IMR-90 (cell line): ENCODE measurements at regions not wholly inside any gene's neighbourhood (a gene's known extent, or its start where the extent isn't known, plus 50 kb on each side); places are given as distances from the start of the nearest gene placed in this dataset.

ENCODE experiments used
- ATAC-seq: fragments of 200-7000 bp; cut with Tn5 transposase; 2 replicates; pipeline ENCODE4 v1.9.1; 2020; ENCODE audit warnings: low read depth, mild to moderate bottlenecking, moderate library complexity
- BruUV-seq: library from RNA; stranded (reverse); fragments of 400-500 nt; replicated peaks from 2 replicates; lab custom pipeline; 2021; lab: Mats Ljungman, UMichigan
- CTCF ChIA-PET: fragments of 300-600 bp; formaldehyde crosslinking; extraction: SDS; loops from one replicate; lab custom pipeline; 2021; ENCODE audit warnings: antibody characterized with exemption; lab: Yijun Ruan, JAX
- POLR2A ChIA-PET: fragments of 300-600 bp; sonication (Branson Sonifier 250); formaldehyde crosslinking; loops from one replicate; lab custom pipeline; 2022; ENCODE audit warnings: antibody characterized with exemption; ENCODE audit not compliant: unreplicated experiment; lab: Charles Lee
- DNase-seq: peaks from one replicate; pipeline ENCODE4 v3.0.0; 2013
- H2AFZ ChIP-seq: replicated peaks from 2 replicates; pipeline ENCODE3; 2013; ENCODE audit warnings: low read length, mild to moderate bottlenecking; ENCODE audit not compliant: poor library complexity
- H2AK5ac ChIP-seq: 2 replicates; pipeline ENCODE4 v1.6.1; 2013; ENCODE audit warnings: low read depth, low read length, inconsistent platforms
- H2AK9ac ChIP-seq: replicated peaks from 2 replicates; pipeline ENCODE3; 2013; ENCODE audit warnings: mild to moderate bottlenecking, low read depth, low read length, moderate library complexity; ENCODE audit not compliant: poor library complexity
- H2BK120ac ChIP-seq: 2 replicates; pipeline ENCODE4 v1.6.1; 2013; ENCODE audit warnings: low read depth, low read length, inconsistent platforms
- H2BK15ac ChIP-seq: 3 replicates; pipeline ENCODE4 v1.6.1; 2013; ENCODE audit warnings: low read depth, low read length, inconsistent platforms
- H2BK20ac ChIP-seq: 2 replicates; pipeline ENCODE4 v1.6.1; 2013; ENCODE audit warnings: low read depth, mild to moderate bottlenecking, inconsistent platforms, low read length, moderate library complexity
- H2BK5ac ChIP-seq: 2 replicates; pipeline ENCODE4 v1.6.1; 2013; ENCODE audit warnings: mild to moderate bottlenecking, low read depth, low read length, inconsistent platforms; ENCODE audit not compliant: poor library complexity, severe bottlenecking
- H3K14ac ChIP-seq: replicated peaks from 2 replicates; pipeline ENCODE4 v1.6.1; 2013; ENCODE audit warnings: low read depth, low read length, inconsistent platforms
- H3K18ac ChIP-seq: 2 replicates; pipeline ENCODE4 v1.6.1; 2013; ENCODE audit warnings: low read depth, low read length, control low read depth
- H3K23ac ChIP-seq: 2 replicates; pipeline ENCODE4 v1.6.1; 2013; ENCODE audit warnings: low read depth, low read length, inconsistent platforms
- H3K27ac ChIP-seq: 2 replicates; pipeline ENCODE4 v1.5.1; 2013; ENCODE audit warnings: mild to moderate bottlenecking, control low read depth, low read length; ENCODE audit not compliant: insufficient read depth
- H3K27me3 ChIP-seq: 2 replicates; pipeline ENCODE4 v1.6.1; 2013; ENCODE audit warnings: low read length; ENCODE audit not compliant: control insufficient read depth, insufficient read depth
- H3K36me3 ChIP-seq: 2 replicates; pipeline ENCODE4 v1.6.1; 2013; ENCODE audit warnings: low read length, mixed read lengths; ENCODE audit not compliant: control insufficient read depth, insufficient read depth
- H3K4ac ChIP-seq: 2 replicates; pipeline ENCODE4 v1.6.1; 2013; ENCODE audit warnings: low read depth, low read length, inconsistent platforms
- H3K4me1 ChIP-seq: 2 replicates; pipeline ENCODE4 v1.6.1; 2013; ENCODE audit warnings: low read length, mixed read lengths; ENCODE audit not compliant: control insufficient read depth, insufficient read depth
- H3K4me2 ChIP-seq: 2 replicates; pipeline ENCODE4 v1.6.1; 2013; ENCODE audit warnings: low read depth, mild to moderate bottlenecking, control low read depth, low read length, moderate library complexity
- H3K4me3 ChIP-seq: 2 replicates; pipeline ENCODE4 v1.5.1; 2013; ENCODE audit warnings: low read depth, mild to moderate bottlenecking, control low read depth, low read length, moderate library complexity; ENCODE audit not compliant: insufficient read depth
- H3K56ac ChIP-seq: 2 replicates; pipeline ENCODE4 v1.6.1; 2013; ENCODE audit warnings: low read length, inconsistent platforms; ENCODE audit not compliant: insufficient read depth; ENCODE audit errors: extremely low read depth
- H3K79me1 ChIP-seq, 2 experiments: 2 replicates each; pipeline ENCODE4 v1.6.1; 2013; ENCODE audit warnings: low read length in 2 of 2, inconsistent platforms in 1 of 2, low read depth in 1 of 2
- H3K9ac ChIP-seq: 2 replicates; pipeline ENCODE4 v1.6.1; 2013; ENCODE audit warnings: low read depth, low read length, control low read depth
- H3K9me1 ChIP-seq: 2 replicates; pipeline ENCODE4 v1.6.1; 2013; ENCODE audit warnings: low read length, inconsistent platforms; ENCODE audit not compliant: insufficient read depth
- H3K9me3 ChIP-seq: 2 replicates; pipeline ENCODE4 v1.6.1; 2013; ENCODE audit warnings: low read length; ENCODE audit not compliant: control insufficient read depth, insufficient read depth
- H4K20me1 ChIP-seq: 2 replicates; pipeline ENCODE4 v1.6.1; 2013; ENCODE audit warnings: low read length, inconsistent platforms; ENCODE audit not compliant: insufficient read depth
- H4K5ac ChIP-seq: 2 replicates; pipeline ENCODE4 v1.6.1; 2013; ENCODE audit warnings: mild to moderate bottlenecking, low read depth, low read length, control low read depth
- H4K8ac ChIP-seq, 2 experiments: 2 replicates each; pipeline ENCODE4 v1.6.1; 2013; ENCODE audit warnings: low read depth in 2 of 2, low read length in 2 of 2, control low read depth in 1 of 2, inconsistent platforms in 1 of 2
- H4K91ac ChIP-seq: 2 replicates; pipeline ENCODE4 v1.6.1; 2013; ENCODE audit warnings: low read depth, low read length, inconsistent platforms; ENCODE audit not compliant: insufficient read depth
- BHLHE40 ChIP-seq: fragments of 150-350 bp; IDR thresholded peaks from 2 replicates; pipeline ENCODE4 v1.6.1; 2016; ENCODE audit warnings: mild to moderate bottlenecking, low read depth, low read length
- CEBPB ChIP-seq: IDR thresholded peaks from 2 replicates; pipeline ENCODE4 v1.6.1; 2012; ENCODE audit warnings: low read depth, low read length, improper control_type of control experiment
- CHD1 ChIP-seq: IDR thresholded peaks from 2 replicates; pipeline ENCODE4 v1.6.1; 2012; ENCODE audit warnings: low read depth, low read length, improper control_type of control experiment
- FOS ChIP-seq: fragments of 150-350 bp; IDR thresholded peaks from 2 replicates; pipeline ENCODE4 v1.6.1; 2016; ENCODE audit warnings: low read depth, low read length
- MAFK ChIP-seq: IDR thresholded peaks from 2 replicates; pipeline ENCODE4 v1.6.1; 2012; ENCODE audit warnings: low read depth, low read length, improper control_type of control experiment
- MAZ ChIP-seq: IDR thresholded peaks from 2 replicates; pipeline ENCODE4 v1.6.1; 2012; ENCODE audit warnings: low read depth, mild to moderate bottlenecking, low read length, improper control_type of control experiment, moderate library complexity, borderline replicate concordance
- MXI1 ChIP-seq: IDR thresholded peaks from 2 replicates; pipeline ENCODE4 v1.6.1; 2012; ENCODE audit warnings: low read depth, mild to moderate bottlenecking, low read length, moderate library complexity, borderline replicate concordance
- NFE2L2 ChIP-seq: fragments of 150-350 bp; IDR thresholded peaks from 2 replicates; pipeline ENCODE4 v1.6.1; 2016; ENCODE audit warnings: low read depth, mild to moderate bottlenecking, low read length
- RCOR1 ChIP-seq: IDR thresholded peaks from 2 replicates; pipeline ENCODE4 v1.6.1; 2012; ENCODE audit warnings: mild to moderate bottlenecking, low read length, improper control_type of control experiment; ENCODE audit not compliant: insufficient replicate concordance
- SMC3 ChIP-seq: fragments of 150-350 bp; IDR thresholded peaks from 2 replicates; pipeline ENCODE4 v1.6.1; 2016; ENCODE audit warnings: low read depth, mild to moderate bottlenecking, antibody characterized with exemption, low read length, moderate library complexity
- USF2 ChIP-seq: fragments of 150-350 bp; IDR thresholded peaks from 2 replicates; pipeline ENCODE4 v1.6.1; 2017; ENCODE audit warnings: mild to moderate bottlenecking, antibody characterized with exemption, low read length, low read depth
- WGBS, 2 experiments: methylation state at CpG; one replicate each; pipeline versions ENCODE4 v1.1.5 to v1.1.7; 2013; ENCODE audit warnings: missing lambda C conversion rate in 2 of 2; ENCODE audit not compliant: insufficient read length in 1 of 2; ENCODE audit errors: extremely low coverage in 2 of 2; 5-methylcytosine and 5-hydroxymethylcytosine counted together
- dilution Hi-C: fragments of 300-500 bp; cut with HindIII; formaldehyde crosslinking; loops from one replicate; pipeline ENCODE4 v1.14.3; 2018; ENCODE audit warnings: low sequenced_read_pairs; ENCODE audit not compliant: unreplicated experiment
- in situ Hi-C: fragments of 300-500 bp; cut with MboI; formaldehyde crosslinking; loops from 3 replicates; pipeline ENCODE4 v1.14.3; 2019; ENCODE audit warnings: low sequenced_read_pairs, inconsistent platforms, mixed read lengths
- intact Hi-C: fragments of 100-400 bp; cut with micrococcal nuclease; formaldehyde crosslinking; loops from 2 replicates; pipeline ENCODE4 v1.10.0; 2022

GRCh38 chr15:57857871-57858270 is 151.4 kb downstream of the POLR2M start:
- WGBS, 2 experiments, result no CpG with 5 or more reads among the region's 1 CpG
- intact Hi-C loops, result no loop called here
- H3K4me1 ChIP-seq, result no peaks in the 10 kb centered on the region
- H3K79me1 ChIP-seq, result no peaks in the 10 kb centered on the region
- dilution Hi-C loops, result no loop called here
- ATAC-seq, result no peak
- no peaks in the 10 kb centered on the region for H4K20me1 ChIP-seq
- no peak overlapping the region for H3K9ac ChIP-seq
- H2BK15ac ChIP-seq, result no peak overlapping the region
- no peak overlapping the region for H3K27ac ChIP-seq
- no peak for DNase-seq
- no peaks in the 10 kb centered on the region for H3K9me1 ChIP-seq
- no peak overlapping the region for H2AK5ac ChIP-seq
- H3K23ac ChIP-seq, result no peak overlapping the region
- H2AK9ac ChIP-seq, result no peak overlapping the region
- no peak overlapping the region for H3K18ac ChIP-seq
- POLR2A ChIA-PET, result no interaction called here
- H3K14ac ChIP-seq, result no peak overlapping the region
- no peak overlapping the region for H3K4me2 ChIP-seq
- no peak overlapping the region for H4K91ac ChIP-seq
- no peak overlapping the region for H2BK120ac ChIP-seq
- H4K8ac ChIP-seq, result no peak overlapping the region
- CTCF ChIA-PET, result no interaction called here
- no peak overlapping the region for H3K56ac ChIP-seq
- no peak overlapping the region for H2BK20ac ChIP-seq
- TF ChIP-seq USF2, result no peak
- no peak for TF ChIP-seq NFE2L2
- no peak for TF ChIP-seq SMC3
- TF ChIP-seq MAZ, result no peak
- no peak for TF ChIP-seq MXI1
- no peak for TF ChIP-seq CEBPB
- TF ChIP-seq RCOR1, result no peak
- no peak for TF ChIP-seq FOS
- no peak for TF ChIP-seq CHD1
- no peak for TF ChIP-seq MAFK
- no peak for TF ChIP-seq BHLHE40
- no peak overlapping the region for H4K5ac ChIP-seq
- peaks cover 2% of the 10 kb centered on the region for H3K27me3 ChIP-seq
- H3K36me3 ChIP-seq, result no peaks in the 10 kb centered on the region
- H3K4ac ChIP-seq, result no peak overlapping the region
- BruUV-seq, result no TSS peak
- no peaks in the 10 kb centered on the region for H3K9me3 ChIP-seq
- H2BK5ac ChIP-seq, result no peak overlapping the region
- no peak overlapping the region for H3K4me3 ChIP-seq
- in situ Hi-C loops, result no loop called here
- H2AFZ ChIP-seq, result no peak overlapping the region
